ENCODE measurements at regions not wholly inside any gene's neighbourhood (a gene's known extent, or its start where the extent isn't known, plus 50 kb on each side); places are given as distances from the start of the nearest gene placed in this dataset.
A peak's percentile ranks its signal among the peaks of the same experiment; 100 is the strongest.
"Not testable (repeated sequence)": the region's sequence is repeated elsewhere in the genome, so short reads cannot be mapped to it uniquely, and the experiment has no call there.

GRCh38 chr15:62324382-62324781, 159.3 kb upstream of the C2CD4B start:
- no peak for DNase-seq
- Mint-ChIP-seq H3K4me1 (no peaks in the 10 kb centered on the region), H3K4me3 (no peak overlapping the region)

DNA sequence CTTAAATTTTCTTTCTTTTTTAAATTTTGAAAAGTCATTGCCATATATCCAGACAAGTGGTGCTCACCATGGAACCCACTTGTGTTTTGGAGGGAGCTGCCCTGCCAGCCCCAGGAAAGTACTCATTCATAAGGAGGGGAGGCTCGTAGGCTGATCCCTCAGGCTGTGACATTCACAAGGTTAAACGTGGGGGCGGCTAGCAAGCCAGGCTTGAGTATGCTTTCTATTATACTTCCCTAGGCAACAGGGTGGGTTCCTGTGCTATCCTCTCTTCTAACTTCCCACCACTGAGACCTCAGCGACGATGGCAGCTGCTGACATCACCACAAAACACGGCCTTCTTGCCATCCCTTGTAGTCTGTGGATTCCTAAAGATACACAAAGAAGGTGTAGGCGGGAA, 160.5 kb upstream of the C2CD4B start:
- Mint-ChIP-seq H3K9me3 (no peaks in the 10 kb centered on the region), H3K36me3 (no peaks in the 10 kb centered on the region), H3K27ac (no peak overlapping the region), H3K4me3 (no peak overlapping the region), H3K4me1 (no peaks in the 10 kb centered on the region), H3K27me3 (peaks cover 10% of the 10 kb centered on the region)
- no peak for DNase-seq

More at GRCh38 chr15:62324382-62324781, 159.3 kb upstream of the C2CD4B start:
- H3K27me3 Mint-ChIP-seq = peaks cover 14% of the 10 kb centered on the region
- H3K27ac Mint-ChIP-seq = no peak overlapping the region
- no peaks in the 10 kb centered on the region for H3K9me3 Mint-ChIP-seq
- no peaks in the 10 kb centered on the region for H3K36me3 Mint-ChIP-seq

GRCh38 chr15:62326460-62327011, 161.5 kb upstream of the C2CD4B start:
- no peaks in the 10 kb centered on the region for H3K36me3 Mint-ChIP-seq
- H3K27me3 Mint-ChIP-seq = peaks cover 10% of the 10 kb centered on the region
- H3K27ac Mint-ChIP-seq = no peak overlapping the region
- no peak overlapping the region for H3K4me3 Mint-ChIP-seq
- DNase-seq = no peak
- H3K4me1 Mint-ChIP-seq = no peaks in the 10 kb centered on the region
- H3K9me3 Mint-ChIP-seq = no peaks in the 10 kb centered on the region

DNA sequence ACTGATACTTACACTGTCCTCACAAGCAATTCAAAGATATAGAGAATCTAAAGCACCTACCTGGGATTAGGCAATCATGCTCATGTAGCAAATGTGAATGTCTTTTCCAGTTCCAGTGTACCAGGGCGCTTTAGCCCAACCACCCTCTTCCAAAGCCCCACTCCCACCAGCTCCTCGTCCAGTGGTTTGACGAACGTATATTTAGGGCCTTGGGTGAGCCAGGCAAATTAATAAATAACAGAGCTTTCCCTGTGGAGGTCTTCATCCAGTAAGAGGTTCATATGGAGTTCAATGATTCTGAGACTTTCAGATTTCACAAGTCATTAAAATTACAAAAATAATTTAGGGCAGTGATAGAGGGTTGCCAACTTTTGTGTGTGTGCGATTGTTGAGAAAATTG, 162.3 kb upstream of the C2CD4B start:
- no peaks in the 10 kb centered on the region for H3K9me3 Mint-ChIP-seq
- H3K27ac Mint-ChIP-seq = no peak overlapping the region
- no peaks in the 10 kb centered on the region for H3K36me3 Mint-ChIP-seq
- DNase-seq = no peak
- H3K4me3 Mint-ChIP-seq = no peak overlapping the region
- peaks cover 10% of the 10 kb centered on the region for H3K27me3 Mint-ChIP-seq
- H3K4me1 Mint-ChIP-seq = no peaks in the 10 kb centered on the region

- not testable (repeated sequence) for H3K36me3 Mint-ChIP-seq, H3K4me1 Mint-ChIP-seq, DNase-seq, H3K27ac Mint-ChIP-seq, H3K27me3 Mint-ChIP-seq, H3K9me3 Mint-ChIP-seq, H3K4me3 Mint-ChIP-seq
Observed at GRCh38 chr15:62332472-62332871, 167.4 kb upstream of the C2CD4B start.

- Mint-ChIP-seq H3K9me3 (no peaks in the 10 kb centered on the region), H3K4me3 (no peak overlapping the region), H3K27me3 (no peaks in the 10 kb centered on the region), H3K27ac (no peak overlapping the region), H3K4me1 (no peaks in the 10 kb centered on the region), H3K36me3 (no peaks in the 10 kb centered on the region)
- DNase-seq = no peak
Observed at GRCh38 chr15:62334536-62334935, 169.5 kb upstream of the C2CD4B start.

- no peak for DNase-seq
- Mint-ChIP-seq H3K36me3 (no peaks in the 10 kb centered on the region), H3K4me3 (no peak overlapping the region), H3K27me3 (no peaks in the 10 kb centered on the region), H3K27ac (no peak overlapping the region), H3K4me1 (no peaks in the 10 kb centered on the region), H3K9me3 (no peaks in the 10 kb centered on the region)
Observed at GRCh38 chr15:62337934-62338333, 172.8 kb upstream of the C2CD4B start.

DNA sequence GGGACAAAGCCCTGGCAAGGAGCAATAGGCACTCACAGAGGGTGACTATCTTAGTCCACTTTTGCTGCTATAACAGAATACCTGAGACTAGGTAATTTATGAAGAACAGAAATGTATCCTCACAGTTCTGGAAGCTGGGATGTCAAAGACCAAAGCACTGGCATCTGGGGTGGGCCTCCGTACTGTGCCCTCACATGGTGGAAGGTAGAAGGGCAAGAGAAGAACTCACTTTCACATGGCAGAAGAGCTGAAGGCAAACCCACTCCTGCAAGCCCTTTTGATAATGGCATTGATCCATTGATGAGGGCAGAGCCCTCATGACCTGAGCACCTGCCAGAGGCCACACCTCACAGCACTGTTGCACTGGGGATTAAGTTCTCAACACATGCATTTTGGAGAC, 173.4 kb upstream of the C2CD4B start:
- H3K27ac Mint-ChIP-seq = no peak overlapping the region
- H3K4me1 Mint-ChIP-seq = no peaks in the 10 kb centered on the region
- no peaks in the 10 kb centered on the region for H3K9me3 Mint-ChIP-seq
- DNase-seq = no peak
- no peak overlapping the region for H3K4me3 Mint-ChIP-seq
- H3K27me3 Mint-ChIP-seq = no peaks in the 10 kb centered on the region
- H3K36me3 Mint-ChIP-seq = no peaks in the 10 kb centered on the region

DNA sequence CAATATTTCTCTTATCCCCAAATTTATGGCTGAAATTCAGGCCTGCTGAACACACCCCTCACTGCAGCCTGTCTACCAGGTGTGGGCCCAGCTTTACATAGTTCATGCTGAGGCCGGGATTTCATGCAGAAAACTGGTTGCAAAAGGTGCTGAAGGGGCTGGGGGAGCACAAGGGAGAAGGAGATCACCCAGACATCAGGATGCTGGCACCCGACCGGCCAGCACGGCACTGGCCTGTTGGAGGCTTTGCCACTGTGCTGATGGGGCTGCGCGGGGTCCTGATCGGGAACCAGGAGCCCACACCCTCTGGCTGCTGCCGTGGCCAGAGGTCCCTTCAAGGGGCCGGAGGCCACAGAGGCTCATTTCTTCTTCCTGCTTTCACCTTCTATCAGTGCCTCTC, 177.9 kb upstream of the C2CD4B start:
- Mint-ChIP-seq H3K4me1 (peaks cover 3% of the 10 kb centered on the region), H3K27me3 (peaks cover 3% of the 10 kb centered on the region), H3K9me3 (peaks cover 2% of the 10 kb centered on the region), H3K4me3 (no peak overlapping the region), H3K27ac (no peak overlapping the region), H3K36me3 (no peaks in the 10 kb centered on the region)
- no peak for DNase-seq

GRCh38 chr15:62343397-62343796, 178.3 kb upstream of the C2CD4B start:
- Mint-ChIP-seq H3K36me3 (no peaks in the 10 kb centered on the region), H3K27ac (no peak overlapping the region), H3K9me3 (peaks cover 2% of the 10 kb centered on the region), H3K4me3 (no peak overlapping the region), H3K4me1 (peaks cover 3% of the 10 kb centered on the region), H3K27me3 (peaks cover 3% of the 10 kb centered on the region)
- DNase-seq = no peak

- H3K36me3 Mint-ChIP-seq = no peaks in the 10 kb centered on the region
- peaks cover 3% of the 10 kb centered on the region for H3K4me1 Mint-ChIP-seq
- peak; percentile 33 for DNase-seq
- H3K27me3 Mint-ChIP-seq = peaks cover 3% of the 10 kb centered on the region
- peaks cover 2% of the 10 kb centered on the region for H3K9me3 Mint-ChIP-seq
- peak overlapping the region; percentile 40 for H3K27ac Mint-ChIP-seq
- peak overlapping the region; percentile 71 for H3K4me3 Mint-ChIP-seq
Observed at GRCh38 chr15:62344806-62345539, 179.9 kb upstream of the C2CD4B start.

DNA sequence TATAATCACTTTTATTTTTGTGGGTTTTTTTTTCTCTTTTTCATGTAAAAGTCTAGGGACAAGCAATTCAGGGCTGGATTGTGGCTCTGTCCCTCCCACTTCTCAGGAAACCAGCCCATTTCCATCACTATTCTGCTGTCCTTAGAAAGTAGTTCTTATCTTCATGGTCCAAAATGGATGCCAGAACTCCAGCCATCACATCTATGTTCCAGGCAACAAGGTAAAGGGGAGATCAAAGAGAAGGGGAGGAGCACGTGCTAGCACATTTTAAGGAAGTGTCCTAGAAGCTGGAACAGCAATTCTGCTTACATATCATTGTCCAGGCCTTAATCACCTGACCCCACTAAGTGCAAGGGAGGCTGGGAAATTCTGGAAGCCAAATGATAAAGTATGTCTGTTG, 181.1 kb upstream of the C2CD4B start:
- H3K27ac Mint-ChIP-seq = no peak overlapping the region
- no peak overlapping the region for H3K4me3 Mint-ChIP-seq
- peaks cover 3% of the 10 kb centered on the region for H3K27me3 Mint-ChIP-seq
- H3K4me1 Mint-ChIP-seq = peaks cover 3% of the 10 kb centered on the region
- no peak for DNase-seq
- peaks cover 2% of the 10 kb centered on the region for H3K9me3 Mint-ChIP-seq
- H3K36me3 Mint-ChIP-seq = no peaks in the 10 kb centered on the region

DNA sequence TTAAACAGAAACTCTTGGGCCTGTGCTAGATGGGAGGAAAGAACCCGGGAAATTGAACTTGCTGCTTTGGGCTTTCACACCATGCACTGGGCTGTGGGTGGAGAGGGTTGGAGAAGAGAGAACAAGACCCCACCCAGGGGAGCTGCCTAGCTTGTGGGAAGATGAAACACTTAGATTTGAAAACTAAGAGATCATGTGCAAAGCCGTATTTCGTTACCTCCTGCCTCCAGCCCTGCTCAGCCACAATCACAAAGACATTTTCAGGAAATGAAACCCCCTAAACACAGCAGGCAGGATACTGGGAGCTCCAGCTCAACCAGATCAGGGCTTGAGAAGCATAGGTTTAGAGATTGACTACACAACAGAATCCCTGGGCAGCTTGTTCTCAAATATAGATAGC, 183.0 kb upstream of the C2CD4B start:
- Mint-ChIP-seq H3K27me3 (peaks cover 3% of the 10 kb centered on the region), H3K4me3 (no peak overlapping the region), H3K36me3 (no peaks in the 10 kb centered on the region), H3K4me1 (peaks cover 3% of the 10 kb centered on the region), H3K9me3 (peaks cover 2% of the 10 kb centered on the region), H3K27ac (no peak overlapping the region)
- DNase-seq = no peak

DNA sequence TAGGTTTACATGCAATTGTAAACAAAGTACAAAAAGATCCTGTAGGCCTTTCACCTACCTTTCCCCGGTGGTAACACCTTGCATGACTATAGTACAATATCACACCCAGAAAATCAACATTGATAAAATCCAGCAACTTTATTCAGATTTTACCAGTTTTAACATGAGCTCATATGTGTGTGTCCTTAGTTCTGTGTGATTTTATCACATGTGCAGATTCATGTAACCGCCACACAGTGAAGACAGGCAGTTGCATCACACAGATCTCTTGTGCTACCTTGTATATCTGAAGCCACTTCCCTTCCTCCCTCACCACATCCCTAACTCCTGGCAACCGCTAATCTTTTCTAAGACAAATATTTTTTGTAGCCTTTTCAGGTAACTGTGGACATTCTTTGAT, 183.5 kb upstream of the C2CD4B start:
- Mint-ChIP-seq H3K27ac (no peak overlapping the region), H3K27me3 (peaks cover 3% of the 10 kb centered on the region), H3K4me1 (peaks cover 3% of the 10 kb centered on the region), H3K9me3 (peaks cover 2% of the 10 kb centered on the region), H3K36me3 (no peaks in the 10 kb centered on the region), H3K4me3 (no peak overlapping the region)
- DNase-seq = no peak

DNA sequence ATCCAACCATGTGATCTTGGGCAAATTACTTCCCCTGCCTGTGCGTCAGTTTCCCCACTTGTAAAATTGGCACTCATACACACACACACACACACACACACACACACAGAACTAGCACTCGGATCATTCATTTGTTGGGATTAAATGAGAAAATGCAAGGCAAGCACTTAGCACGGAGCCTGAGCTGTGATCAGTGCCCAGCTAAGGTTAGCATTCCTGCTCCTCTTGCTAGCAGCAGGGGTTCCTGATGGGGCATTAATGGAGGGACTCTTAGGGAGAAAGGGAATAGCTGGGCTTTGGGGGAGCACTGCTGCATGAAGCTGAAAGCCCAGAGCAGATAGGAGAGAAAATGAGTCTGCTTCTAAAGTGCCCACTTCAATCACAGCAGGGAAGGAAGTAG, 187.7 kb upstream of the C2CD4B start:
- no peak for DNase-seq
- no peak overlapping the region for H3K27ac Mint-ChIP-seq
- peaks cover 4% of the 10 kb centered on the region for H3K27me3 Mint-ChIP-seq
- no peaks in the 10 kb centered on the region for H3K4me1 Mint-ChIP-seq
- no peaks in the 10 kb centered on the region for H3K9me3 Mint-ChIP-seq
- no peak overlapping the region for H3K4me3 Mint-ChIP-seq
- no peaks in the 10 kb centered on the region for H3K36me3 Mint-ChIP-seq

- H3K9me3 Mint-ChIP-seq = no peaks in the 10 kb centered on the region
- H3K27ac Mint-ChIP-seq = no peak overlapping the region
- H3K27me3 Mint-ChIP-seq = peaks cover 27% of the 10 kb centered on the region
- H3K4me1 Mint-ChIP-seq = no peaks in the 10 kb centered on the region
- no peak overlapping the region for H3K4me3 Mint-ChIP-seq
- no peaks in the 10 kb centered on the region for H3K36me3 Mint-ChIP-seq
- no peak for DNase-seq
Observed at GRCh38 chr15:62357431-62357830, 192.3 kb upstream of the C2CD4B start.

Measured in activated naive CD8-positive, alpha-beta T cell treated with anti-CD3 and anti-CD28 coated beads for 36 hours (primary cell).